H1 (cell line): ENCODE measurements at regions not wholly inside any gene's neighbourhood (a gene's known extent, or its start where the extent isn't known, plus 50 kb on each side); places are given as distances from the start of the nearest gene placed in this dataset.

Experiments used
- CTCF ChIA-PET: fragments of 300-600 bp; sonication (Branson Sonifier 250); formaldehyde crosslinking; loops from one replicate; lab custom pipeline; 2021; ENCODE audit not compliant: partially characterized antibody; lab: Charles Lee
- POLR2A ChIA-PET: fragments of 300-600 bp; sonication (Branson Sonifier 250); formaldehyde crosslinking; loops from one replicate; lab custom pipeline; 2021; ENCODE audit warnings: inconsistent platforms; ENCODE audit not compliant: partially characterized antibody; lab: Charles Lee
- DNase-seq, 2 experiments: peaks; one replicate each; pipeline versions ENCODE4 v3.0.0 to v3.0.0-alpha.2; 2010 to 2022; ENCODE audit warnings: low spot score in 2 of 2, low read depth in 1 of 2, mixed read lengths in 1 of 2
- FAIRE-seq: peaks from 2 replicates; lab custom pipeline; 2011; peaks lifted over from hg19 to GRCh38; lab: Jason Lieb, UNC
- H2AFZ ChIP-seq: 2 replicates; pipeline ENCODE4 v1.8.1; 2012; ENCODE audit warnings: low read length, inconsistent platforms
- H2AK5ac ChIP-seq: 2 replicates; pipeline ENCODE4 v1.6.1; 2013; ENCODE audit warnings: low read depth, low read length
- H2BK120ac ChIP-seq: replicated peaks from 2 replicates; pipeline ENCODE3; 2013; ENCODE audit warnings: low read depth, low read length, inconsistent platforms
- H2BK12ac ChIP-seq: 2 replicates; pipeline ENCODE4 v1.6.1; 2013; ENCODE audit warnings: low read depth, low read length
- H2BK15ac ChIP-seq: 2 replicates; pipeline ENCODE4 v1.6.1; 2013; ENCODE audit warnings: low read length
- H2BK20ac ChIP-seq: 2 replicates; pipeline ENCODE4 v1.6.1; 2013; ENCODE audit warnings: low read length
- H2BK5ac ChIP-seq: 2 replicates; pipeline ENCODE4 v1.6.1; 2013; ENCODE audit warnings: low read depth, low read length
- H3K14ac ChIP-seq: 2 replicates; pipeline ENCODE4 v1.6.1; 2013; ENCODE audit warnings: inconsistent platforms; ENCODE audit not compliant: insufficient read length
- H3K18ac ChIP-seq: 2 replicates; pipeline ENCODE4 v1.6.1; 2013; ENCODE audit warnings: low read length; ENCODE audit errors: extremely low read depth
- H3K23ac ChIP-seq: 2 replicates; pipeline ENCODE4 v1.6.1; 2013; ENCODE audit warnings: inconsistent platforms; ENCODE audit not compliant: insufficient read length
- H3K23me2 ChIP-seq: 2 replicates; pipeline ENCODE4 v1.6.1; 2013; ENCODE audit warnings: low read depth, low read length
- H3K27ac ChIP-seq: 2 replicates; pipeline ENCODE4 v1.6.1; 2011; ENCODE audit warnings: low read depth, low read length, inconsistent platforms
- H3K27me3 ChIP-seq, 4 experiments: replicated peaks in 1 of 4; 1 replicate in 1 of 4; 2 replicates in 3 of 4; pipeline versions ENCODE4 v1.6.1 to v1.8.1; 2011 to 2013; ENCODE audit warnings: low read length in 3 of 4, mild to moderate bottlenecking in 3 of 4, inconsistent platforms in 2 of 4, mixed read lengths in 2 of 4, moderate library complexity in 1 of 4; ENCODE audit not compliant: control insufficient read depth in 3 of 4, insufficient read depth in 3 of 4; ENCODE audit errors: extremely low read depth in 1 of 4
- H3K36me3 ChIP-seq, 4 experiments: 2 replicates each; pipeline versions ENCODE4 v1.6.1 to v1.8.1; 2011 to 2013; ENCODE audit warnings: mild to moderate bottlenecking in 4 of 4, low read length in 3 of 4, moderate library complexity in 2 of 4, control low read depth in 1 of 4, inconsistent platforms in 1 of 4; ENCODE audit not compliant: insufficient read depth in 4 of 4, control insufficient read depth in 2 of 4
- H3K4ac ChIP-seq: replicated peaks from 2 replicates; pipeline ENCODE3; 2013; ENCODE audit warnings: low read length, low read depth, mixed read lengths, inconsistent platforms; ENCODE audit not compliant: insufficient read length
- H3K4me1 ChIP-seq, 4 experiments: replicated peaks in 1 of 4; 1 replicate in 1 of 4; 2 replicates in 3 of 4; pipeline versions ENCODE4 v1.6.1 to v1.8.1; 2011 to 2013; ENCODE audit warnings: low read length in 3 of 4, inconsistent platforms in 2 of 4, mixed read lengths in 1 of 4; ENCODE audit not compliant: insufficient read depth in 4 of 4, control insufficient read depth in 3 of 4
- H3K4me2 ChIP-seq, 2 experiments: 2 replicates each; pipeline versions ENCODE4 v1.6.1 to v1.8.1; 2011 to 2013; ENCODE audit warnings: low read depth in 2 of 2, low read length in 2 of 2, control low read depth in 1 of 2, inconsistent platforms in 1 of 2, mild to moderate bottlenecking in 1 of 2; ENCODE audit not compliant: insufficient read depth in 1 of 2
- H3K4me3 ChIP-seq, 4 experiments: fragments of 200-600, 300-600 bp in 1 of 4; sonication (generic), shearing (Covaris generic), sonication (Bioruptor Twin) in 1 of 4; 2 replicates each; pipeline versions ENCODE4 v1.5.1 to v1.8.1; 2011 to 2016; ENCODE audit warnings: low read length in 4 of 4, low read depth in 3 of 4, control low read depth in 2 of 4, inconsistent platforms in 2 of 4, mild to moderate bottlenecking in 2 of 4, mixed read lengths in 1 of 4, moderate library complexity in 1 of 4; ENCODE audit not compliant: insufficient read depth in 2 of 4; ENCODE audit errors: extremely low read depth in 1 of 4
- H3K56ac ChIP-seq: replicated peaks from 2 replicates; pipeline ENCODE3; 2013; ENCODE audit warnings: low read depth, mild to moderate bottlenecking, mixed read lengths, low read length, inconsistent platforms; ENCODE audit not compliant: insufficient read length
- H3K79me1 ChIP-seq: 2 replicates; pipeline ENCODE4 v1.6.1; 2013; ENCODE audit warnings: low read depth, low read length, control low read depth
- H3K79me2 ChIP-seq, 2 experiments: 2 replicates each; pipeline versions ENCODE4 v1.6.1 to v1.8.1; 2012 to 2013; ENCODE audit warnings: low read length in 2 of 2, mild to moderate bottlenecking in 2 of 2, inconsistent platforms in 1 of 2; ENCODE audit not compliant: insufficient read depth in 2 of 2, control insufficient read depth in 1 of 2
- H3K9ac ChIP-seq, 4 experiments: replicated peaks in 1 of 4; 1 replicate in 1 of 4; 2 replicates in 3 of 4; pipeline versions ENCODE4 v1.6.1 to v1.8.1; 2011 to 2013; ENCODE audit warnings: low read depth in 3 of 4, low read length in 3 of 4, control low read depth in 2 of 4, mild to moderate bottlenecking in 2 of 4, moderate library complexity in 2 of 4, inconsistent platforms in 1 of 4; ENCODE audit errors: extremely low read depth in 1 of 4
- H3K9me3 ChIP-seq, 2 experiments: 2 replicates each; pipeline versions ENCODE4 v1.6.1 to v1.8.1; 2012 to 2013; ENCODE audit warnings: mild to moderate bottlenecking in 2 of 2, moderate library complexity in 2 of 2, control low read depth in 1 of 2, inconsistent platforms in 1 of 2, low read depth in 1 of 2, low read length in 1 of 2, mixed read lengths in 1 of 2; ENCODE audit not compliant: insufficient read depth in 2 of 2
- H4K20me1 ChIP-seq, 2 experiments: replicated peaks in 1 of 2; 2 replicates each; pipeline versions ENCODE3 to v1.8.1; 2011 to 2013; ENCODE audit warnings: inconsistent platforms in 2 of 2, low read length in 2 of 2, mild to moderate bottlenecking in 1 of 2; ENCODE audit not compliant: insufficient read depth in 2 of 2, control insufficient read depth in 1 of 2
- H4K5ac ChIP-seq: 2 replicates; pipeline ENCODE4 v1.6.1; 2013; ENCODE audit warnings: low read length, low read depth, mixed read lengths, inconsistent platforms; ENCODE audit not compliant: insufficient read length
- H4K8ac ChIP-seq: 2 replicates; pipeline ENCODE4 v1.8.0; 2013; ENCODE audit warnings: mild to moderate bottlenecking, moderate library complexity, low read length, inconsistent platforms; ENCODE audit not compliant: insufficient read depth; ENCODE audit errors: extremely low read depth
- H4K91ac ChIP-seq: replicated peaks from 2 replicates; pipeline ENCODE3; 2013; ENCODE audit warnings: low read length, mixed read lengths, inconsistent platforms; ENCODE audit not compliant: insufficient read length
- BRCA1 ChIP-seq: IDR thresholded peaks from 2 replicates; pipeline ENCODE4 v1.6.1; 2012; ENCODE audit warnings: low read depth, low read length, improper control_type of control experiment
- CEBPB ChIP-seq: IDR thresholded peaks from 2 replicates; pipeline ENCODE4 v1.6.1; 2012; ENCODE audit warnings: low read depth, low read length
- EGR1 ChIP-seq: IDR thresholded peaks from 2 replicates; pipeline ENCODE4 v1.6.1; 2011; ENCODE audit warnings: low read depth, low read length, borderline replicate concordance
- EZH2 ChIP-seq: fragments of 200-600 bp; sonication (generic); IDR thresholded peaks from 2 replicates; pipeline ENCODE4 v1.7.1; 2012; ENCODE audit warnings: low read depth, mild to moderate bottlenecking, moderate library complexity, low read length, inconsistent platforms; ENCODE audit not compliant: severe bottlenecking
- GABPA ChIP-seq: IDR thresholded peaks from 2 replicates; pipeline ENCODE4 v1.6.1; 2011; ENCODE audit warnings: mild to moderate bottlenecking, low read length, moderate library complexity, borderline replicate concordance; ENCODE audit not compliant: insufficient read depth
- GTF2F1 ChIP-seq: IDR thresholded peaks from 2 replicates; pipeline ENCODE4 v1.6.1; 2012; ENCODE audit warnings: low read depth, low read length, improper control_type of control experiment, borderline replicate concordance
- HDAC2 ChIP-seq, 2 experiments: fragments of 300-600 bp in 1 of 2; sonication (generic) in 1 of 2; IDR thresholded peaks; 2 replicates each; pipeline ENCODE4 v1.6.1; 2011 to 2012; ENCODE audit warnings: low read depth in 2 of 2, low read length in 2 of 2, mild to moderate bottlenecking in 2 of 2, moderate library complexity in 2 of 2, borderline replicate concordance in 1 of 2, inconsistent platforms in 1 of 2
- HDAC6 ChIP-seq: IDR thresholded peaks from one replicate; pipeline ENCODE4 v1.7.1; 2012; ENCODE audit warnings: low read depth, mild to moderate bottlenecking, inconsistent platforms, low read length, moderate library complexity
- KDM4A ChIP-seq: IDR thresholded peaks from one replicate; pipeline ENCODE4 v1.7.1; 2012; ENCODE audit warnings: low read depth, mild to moderate bottlenecking, moderate library complexity, low read length, inconsistent platforms; ENCODE audit not compliant: severe bottlenecking
- NRF1 ChIP-seq: IDR thresholded peaks from 2 replicates; pipeline ENCODE4 v1.6.1; 2011; ENCODE audit warnings: mild to moderate bottlenecking, low read depth, low read length, improper control_type of control experiment
- SAP30 ChIP-seq: fragments of 300-600 bp; sonication (generic); IDR thresholded peaks from 2 replicates; pipeline ENCODE4 v1.7.1; 2012; ENCODE audit warnings: low read length, moderate library complexity, mild to moderate bottlenecking, inconsistent platforms; ENCODE audit not compliant: insufficient read depth, insufficient replicate concordance
- SIX5 ChIP-seq: IDR thresholded peaks from 2 replicates; pipeline ENCODE4 v1.6.1; 2011; ENCODE audit warnings: mild to moderate bottlenecking, low read depth, low read length
- SRF ChIP-seq: IDR thresholded peaks from 2 replicates; pipeline ENCODE4 v1.6.1; 2011; ENCODE audit warnings: mild to moderate bottlenecking, low read depth, low read length, moderate library complexity
- TAF1 ChIP-seq: IDR thresholded peaks from 2 replicates; pipeline ENCODE4 v1.6.1; 2011; ENCODE audit warnings: mild to moderate bottlenecking, low read depth, low read length
- TBP ChIP-seq: IDR thresholded peaks from 2 replicates; pipeline ENCODE4 v1.6.1; 2011; ENCODE audit warnings: low read depth, low read length, improper control_type of control experiment
- TCF12 ChIP-seq: IDR thresholded peaks from 2 replicates; pipeline ENCODE4 v1.6.1; 2011; ENCODE audit warnings: low read depth, mild to moderate bottlenecking, low read length
- WGBS, 2 experiments: shearing (Covaris generic) in 1 of 2; methylation state at CpG; one replicate each; pipeline versions ENCODE4 v1.1.6 to v1.1.7; 2013 to 2015; ENCODE audit warnings: low lambda C conversion rate in 2 of 2, mixed read lengths in 2 of 2, inconsistent platforms in 1 of 2, low coverage in 1 of 2, missing lambda C conversion rate in 1 of 2; ENCODE audit not compliant: insufficient replicate concordance in 2 of 2, insufficient coverage in 1 of 2, insufficient read length in 1 of 2; ENCODE audit errors: extremely low coverage in 1 of 2, missing lambda C conversion rate in 1 of 2; 5-methylcytosine and 5-hydroxymethylcytosine counted together

DNA sequence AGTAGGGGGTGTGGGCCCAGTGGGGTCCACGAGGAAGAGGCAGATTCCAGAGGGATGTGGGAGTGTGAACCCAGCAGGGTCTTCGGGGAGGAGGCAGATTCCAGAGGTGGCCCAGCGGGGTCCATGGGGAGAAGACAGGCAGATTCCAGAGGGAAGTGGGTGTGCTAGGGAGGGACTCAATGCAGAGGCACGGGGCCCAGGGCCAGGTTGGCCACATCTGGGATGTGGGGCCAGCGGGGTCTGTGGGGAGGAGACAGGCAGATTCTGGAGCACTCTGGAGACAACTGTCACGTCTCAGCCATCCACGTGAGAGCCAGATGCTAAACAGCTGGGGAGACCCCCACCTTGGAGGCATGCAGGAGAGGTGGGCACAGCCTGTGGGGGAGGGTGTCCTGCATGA is 582.6 kb downstream of the TBC1D22A start:
- Histone ChIP-seq H3K4me1 (no peaks in the 10 kb centered on the region), H3K79me1 (no peaks in the 10 kb centered on the region), H3K4me3 (no peak overlapping the region), H4K5ac (no peak overlapping the region), H3K56ac (no peak overlapping the region), H3K23me2 (peaks cover 6% of the 10 kb centered on the region; the same call in 1 of the 2 replicates), H3K27ac (no peak overlapping the region), H3K4ac (no peak overlapping the region), H3K4me2 (no peak overlapping the region), H4K8ac (no peak overlapping the region), H2BK12ac (no peak overlapping the region), H3K9ac (no peak overlapping the region), H3K14ac (no peak overlapping the region), H2AK5ac (no peak overlapping the region), H3K23ac (no peak overlapping the region), H3K36me3 (no peaks in the 10 kb centered on the region), H4K91ac (no peak overlapping the region), H2BK15ac (no peak overlapping the region), H3K18ac (no peak overlapping the region), H3K79me2 (no peaks in the 10 kb centered on the region), H3K27me3 (no peaks in the 10 kb centered on the region), H2BK5ac (no peak overlapping the region), H2BK120ac (no peak overlapping the region), H3K9me3 (peaks cover 50 to 52% of the 10 kb centered on the region in 2 experiments), H4K20me1 (no peaks in the 10 kb centered on the region), H2BK20ac (no peak overlapping the region), H2AFZ (no peak overlapping the region)
- WGBS, 2 experiments = 65% methylated on average over 7 of the region's 7 CpGs; no CpG with 5 or more reads in 1 of the 2 experiments
- FAIRE-seq = no peak
- ChIA-PET CTCF (no interaction called here), POLR2A (no interaction called here)
- no peak for DNase-seq
- TF ChIP-seq HDAC2 (IDR thresholded peaks at IDR 0.05; ENCODE audit: borderline replicate concordance in 1 of 2, low read depth in 2 of 2, low read length in 2 of 2) (no peak), HDAC6 (no peak), NRF1 (no peak), EZH2 (no peak), BRCA1 (no peak), SRF (no peak), TBP (no peak), CEBPB (no peak), SAP30 (no peak), KDM4A (no peak), TAF1 (no peak), GTF2F1 (no peak), SIX5 (no peak), EGR1 (no peak), TCF12 (no peak), GABPA (no peak)
